AG04449 (cell line): ENCODE measurements at regions not wholly inside any gene's neighbourhood (a gene's known extent, or its start where the extent isn't known, plus 50 kb on each side); places are given as distances from the start of the nearest gene placed in this dataset.
A peak's percentile ranks its signal among the peaks of the same experiment; 100 is the strongest.

Source experiments
- CTCF ChIA-PET: fragments of 350-600 bp; formaldehyde crosslinking; extraction: SDS; loops from one replicate; lab custom pipeline; 2021; ENCODE audit warnings: antibody characterized with exemption; lab: Yijun Ruan, JAX
- POLR2A ChIA-PET: fragments of 400-600, 350-600 bp; formaldehyde crosslinking; extraction: SDS; loops from one replicate; lab custom pipeline; 2020; ENCODE audit warnings: antibody characterized with exemption, inconsistent platforms; lab: Yijun Ruan, JAX
- DNase-seq: peaks from one replicate; pipeline ENCODE4 v3.0.0-alpha.2; 2010; ENCODE audit warnings: low read depth, low spot score
- H3K4me3 ChIP-seq: 2 replicates; pipeline ENCODE4 v1.5.1; 2011; ENCODE audit warnings: low read depth, mild to moderate bottlenecking, control low read depth, low read length
- CTCF ChIP-seq: IDR thresholded peaks from one replicate; pipeline ENCODE4 v1.5.1; 2011; ENCODE audit warnings: mild to moderate bottlenecking, moderate library complexity, low read length, control low read depth, inconsistent platforms; ENCODE audit not compliant: insufficient read depth; ENCODE audit errors: missing control alignments

DNA sequence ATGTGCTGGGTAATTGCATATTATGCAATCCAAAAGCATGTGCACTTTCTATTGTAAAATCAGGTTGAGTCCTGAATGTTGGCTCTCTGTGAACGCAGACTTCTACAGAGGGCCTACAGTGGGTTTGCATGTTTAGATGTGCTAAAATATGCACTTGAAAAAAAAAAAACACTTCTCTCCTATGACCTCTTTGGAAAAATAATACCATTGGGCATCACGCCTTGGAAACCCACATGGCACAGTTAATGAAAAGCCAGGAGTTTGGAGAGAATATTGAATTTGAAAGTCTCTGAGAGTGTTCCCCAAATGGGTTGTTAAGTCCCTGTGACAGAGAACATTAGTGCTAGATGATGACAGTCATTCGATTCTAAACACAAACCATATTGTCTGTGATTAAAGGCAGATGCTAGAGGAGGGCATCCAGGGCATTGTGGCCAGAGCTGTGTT, 710.4 kb upstream of the PIK3C3 start:
- no peak for TF ChIP-seq CTCF
- ChIA-PET CTCF (no interaction called here), POLR2A (no interaction called here)
- H3K4me3 ChIP-seq: no peak overlapping the region
- DNase-seq: no peak

DNA sequence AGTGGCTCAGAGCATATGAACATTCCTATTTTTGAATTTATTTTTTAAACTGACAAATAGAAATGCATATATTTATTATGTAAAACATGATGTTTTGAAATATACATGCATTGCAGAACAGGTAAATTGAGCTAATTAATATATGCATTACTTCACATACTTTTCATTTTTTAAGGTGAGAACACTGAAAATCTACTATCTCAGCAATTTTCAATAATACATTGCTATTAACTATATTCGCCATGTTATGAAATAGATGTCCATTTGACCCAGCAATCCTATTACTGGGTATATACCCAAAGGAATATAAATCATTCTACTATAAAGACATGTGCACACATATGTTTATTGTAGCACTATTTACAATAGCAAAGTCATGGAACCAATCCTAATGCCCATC, 717.7 kb upstream of the PIK3C3 start:
- no peak overlapping the region for H3K4me3 ChIP-seq
- ChIA-PET POLR2A (no interaction called here), CTCF (no interaction called here)
- no peak for TF ChIP-seq CTCF
- DNase-seq: no peak

GRCh38 chr18:41231681-41232080, 723.4 kb upstream of the PIK3C3 start:
- H3K4me3 ChIP-seq: no peak overlapping the region
- ChIA-PET POLR2A (no interaction called here), CTCF (interaction anchor here (1.2 kb wide), 1 partner anchor 21 kb away, joined by 3 read pairs; no protein-coding TSS in a partner anchor)
- DNase-seq: no peak
- no peak for TF ChIP-seq CTCF

DNA sequence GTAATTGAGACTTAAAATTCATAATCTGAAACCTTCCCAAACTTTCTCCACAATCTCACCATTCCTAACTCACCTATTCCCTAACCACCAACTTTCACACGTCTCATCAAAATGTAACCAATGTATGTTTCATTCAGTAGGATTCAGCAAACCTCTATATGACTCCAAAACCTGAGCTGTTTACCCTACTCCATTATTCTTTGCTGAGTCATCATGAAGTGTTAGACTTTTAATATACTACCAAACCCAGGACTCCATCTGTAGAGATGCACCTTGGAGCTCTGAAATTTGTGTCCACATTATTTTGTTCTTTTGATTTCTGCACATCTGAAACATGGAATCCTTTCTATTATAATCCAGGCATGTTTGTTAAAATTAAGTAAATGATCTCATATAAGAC, 727.0 kb upstream of the PIK3C3 start:
- H3K4me3 ChIP-seq: no peak overlapping the region
- POLR2A ChIA-PET: no interaction called here
- DNase-seq: no peak
- no peak for TF ChIP-seq CTCF
- CTCF ChIA-PET: no interaction called here

GRCh38 chr18:41226911-41227310, 728.1 kb upstream of the PIK3C3 start:
- ChIA-PET POLR2A (no interaction called here), CTCF (no interaction called here)
- no peak overlapping the region for H3K4me3 ChIP-seq
- TF ChIP-seq CTCF: no peak
- DNase-seq: no peak

GRCh38 chr18:41226186-41226585, 728.8 kb upstream of the PIK3C3 start:
- H3K4me3 ChIP-seq: no peak overlapping the region
- peak; percentile 16 for DNase-seq
- POLR2A ChIA-PET: no interaction called here
- CTCF ChIA-PET: no interaction called here
- TF ChIP-seq CTCF: no peak
